Hematopoietic multipotent progenitor cell treated with erythropoietin and hydrocortisone succinate and interleukin-3 and kit ligand, for 15 days (in vitro differentiated cells): ENCODE measurements at regions not wholly inside any gene's neighbourhood (a gene's known extent, or its start where the extent isn't known, plus 50 kb on each side); places are given as distances from the start of the nearest gene placed in this dataset.
"Not testable (repeated sequence)": the region's sequence is repeated elsewhere in the genome, so short reads cannot be mapped to it uniquely, and the experiment has no call there.

ENCODE experiments used
- DNase-seq: peaks from one replicate; pipeline ENCODE4 v3.0.0-alpha.2; 2015; ENCODE audit warnings: low spot score

DNA sequence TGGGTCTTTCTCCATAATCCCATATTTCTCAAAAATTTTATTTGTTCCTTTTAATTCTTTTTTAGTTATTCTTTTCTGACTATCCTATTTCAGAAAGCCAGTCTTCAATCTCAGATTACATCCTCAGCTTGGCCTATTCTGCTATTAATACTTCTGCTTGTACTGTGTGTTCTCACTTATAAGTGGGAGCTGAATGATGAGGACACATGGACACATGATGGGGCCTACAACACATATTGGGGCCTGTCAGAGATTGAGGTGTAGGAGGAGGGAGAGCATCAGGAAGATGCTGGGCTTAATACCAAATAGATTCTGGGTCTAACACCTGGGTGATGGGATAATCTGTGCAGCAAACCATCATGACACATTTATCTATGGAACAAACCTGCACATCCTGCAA lies 82.3 kb downstream of the MAGEE1 start:
- no peak for DNase-seq

DNA sequence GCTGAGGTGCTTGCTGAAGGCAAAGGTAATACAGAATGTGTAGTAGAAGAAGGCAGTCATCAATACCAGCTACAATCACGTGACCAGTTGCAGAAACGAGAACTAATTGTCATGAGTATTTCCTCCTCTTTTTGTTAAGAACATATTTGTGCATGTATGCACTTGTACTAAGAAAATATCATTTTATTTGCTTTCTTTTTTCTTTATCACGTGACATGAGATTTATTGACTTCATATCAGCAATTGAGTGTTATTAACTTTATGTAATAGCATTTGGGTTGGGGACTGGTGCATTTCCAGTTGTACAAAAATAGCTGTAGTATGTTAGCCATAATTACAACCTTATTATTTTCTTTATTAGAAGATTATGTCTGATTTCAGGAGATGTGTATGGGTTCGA lies 90.0 kb downstream of the MAGEE1 start:
- no peak for DNase-seq

DNA sequence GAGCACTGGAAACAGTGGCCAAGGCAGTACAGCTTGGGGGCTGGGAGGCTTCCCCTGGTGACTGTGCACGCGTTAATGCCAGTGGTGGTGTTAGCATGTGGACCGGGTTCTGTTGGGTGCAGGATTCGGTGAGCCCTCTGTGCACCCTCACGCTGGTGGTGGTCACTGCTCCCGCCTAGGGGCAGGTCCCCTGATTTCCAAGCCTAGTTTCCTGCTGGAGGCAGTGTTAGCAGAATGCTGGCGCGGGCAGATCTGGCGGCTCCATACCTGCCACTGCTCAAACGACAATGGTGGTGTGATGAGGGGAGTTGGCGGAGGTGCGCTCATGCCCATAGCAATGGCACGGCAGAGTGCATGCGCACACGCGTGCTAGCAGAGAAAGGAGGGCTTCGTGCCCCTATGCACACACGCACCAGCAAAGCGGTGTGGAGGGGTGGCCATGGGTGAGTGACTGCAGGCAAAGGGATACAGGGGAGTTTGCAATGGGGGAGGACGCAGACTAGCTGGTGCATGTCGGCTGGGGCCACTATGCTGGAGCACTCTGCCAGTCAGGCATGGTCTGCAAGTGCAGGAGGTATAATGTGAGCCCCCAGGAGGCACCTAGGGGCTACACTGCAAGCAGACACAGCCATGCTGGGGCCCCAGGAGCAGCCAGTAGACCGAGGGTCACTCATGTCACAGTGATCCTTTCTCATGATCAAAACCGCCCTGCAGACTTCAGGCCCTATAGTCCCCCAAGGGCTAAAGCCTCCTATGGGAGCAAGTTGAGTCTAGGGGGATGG lies 93.0 kb downstream of the MAGEE1 start:
- DNase-seq, result no peak

DNA sequence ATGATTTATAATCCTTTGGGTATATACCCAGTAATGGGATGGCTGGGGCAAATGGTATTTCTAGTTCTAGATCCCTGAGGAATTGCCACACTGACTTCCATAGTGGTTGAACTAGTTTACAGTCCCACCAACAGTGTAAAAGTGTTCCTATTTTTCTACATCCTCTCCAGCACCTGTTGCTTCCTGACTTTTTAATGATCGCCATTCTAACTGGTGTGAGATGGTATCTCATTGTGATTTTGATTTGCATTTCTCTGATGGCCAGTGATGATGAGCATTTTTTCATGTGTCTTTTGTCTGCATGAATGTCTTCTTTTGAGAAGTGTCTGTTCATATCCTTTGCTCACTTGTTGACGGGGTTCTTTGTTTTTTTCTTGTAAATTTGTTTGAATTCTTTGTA lies 108.2 kb downstream of the MAGEE1 start:
- DNase-seq, result not testable (repeated sequence)

DNA sequence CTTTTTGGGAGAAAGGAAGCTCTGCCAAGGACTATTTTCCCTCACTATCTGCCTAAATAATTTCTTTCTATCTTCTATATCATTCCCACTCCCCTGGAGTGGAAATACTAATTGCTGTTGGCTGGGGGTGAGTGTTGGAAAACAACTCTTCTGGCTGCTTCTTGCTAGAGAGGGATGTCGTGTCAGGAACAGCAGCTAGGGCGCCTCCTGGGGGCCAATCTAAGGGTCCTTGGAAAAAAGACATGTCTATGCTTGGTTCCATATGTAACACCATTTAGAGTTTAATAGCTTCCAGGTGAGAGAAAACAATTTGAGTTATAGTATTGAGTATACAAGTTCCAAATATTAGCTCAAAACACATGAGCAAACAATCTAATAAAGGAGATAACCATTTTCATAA lies 111.3 kb downstream of the MAGEE1 start:
- DNase-seq, result no peak

DNA sequence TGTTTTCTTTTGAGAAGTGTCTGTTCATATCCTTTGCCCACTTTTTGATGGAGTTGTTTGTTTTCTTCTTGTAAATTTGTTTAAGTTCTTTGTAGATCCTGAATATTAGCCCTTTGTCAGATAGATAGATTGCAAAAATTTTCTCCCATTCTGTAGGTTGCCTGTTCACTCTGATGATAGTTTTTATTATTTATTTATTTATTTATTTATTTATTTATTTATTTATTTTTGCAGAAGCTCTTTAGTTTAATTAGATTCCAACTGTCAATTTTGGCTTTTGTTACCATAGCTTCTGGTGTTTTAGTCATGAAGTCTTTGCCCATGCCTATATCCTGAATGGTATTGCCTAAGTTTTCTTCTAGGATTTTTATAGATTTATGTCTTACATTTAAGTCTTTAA lies 115.9 kb downstream of the MAGEE1 start:
- DNase-seq, result not testable (repeated sequence)

DNA sequence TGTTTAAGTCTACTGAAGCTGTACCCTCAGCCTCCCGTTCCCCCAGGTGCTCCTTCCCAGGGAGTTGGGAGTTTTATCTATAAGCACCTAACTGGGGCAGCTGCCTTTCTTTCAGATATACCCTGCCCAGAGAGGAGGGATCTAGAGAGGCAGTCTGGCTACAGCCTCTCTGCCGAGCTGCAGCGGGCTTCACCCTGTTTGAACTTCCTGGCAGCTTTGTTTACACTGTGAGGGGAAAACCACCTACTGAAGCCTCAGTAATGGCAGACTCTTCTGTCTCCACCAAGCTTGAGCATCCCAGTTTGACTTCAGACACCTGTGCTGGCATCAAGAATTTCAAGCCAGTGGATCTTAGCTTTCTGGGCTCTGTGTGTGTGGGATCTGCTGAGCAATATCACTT lies 122.5 kb downstream of the MAGEE1 start:
- DNase-seq, result no peak

DNA sequence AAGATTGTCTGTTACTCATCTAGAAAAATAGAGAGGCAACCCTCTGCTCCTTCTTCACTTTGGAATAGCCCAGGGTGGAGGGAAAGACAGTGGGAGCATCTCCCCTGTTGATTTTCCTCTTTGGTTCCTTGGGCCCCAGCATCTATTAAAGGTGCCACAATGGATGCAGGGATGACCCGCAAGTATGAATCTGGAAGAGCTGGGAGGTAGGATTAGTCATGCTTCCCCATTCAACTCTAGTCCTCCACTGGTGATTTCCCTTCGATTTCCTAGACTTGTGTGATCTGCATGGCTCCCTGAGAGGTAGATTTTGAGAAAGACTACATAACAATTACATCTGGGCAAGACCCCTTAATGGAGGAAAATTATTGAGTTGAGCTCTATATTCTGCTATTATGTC lies 127.8 kb downstream of the MAGEE1 start:
- no peak for DNase-seq

DNA sequence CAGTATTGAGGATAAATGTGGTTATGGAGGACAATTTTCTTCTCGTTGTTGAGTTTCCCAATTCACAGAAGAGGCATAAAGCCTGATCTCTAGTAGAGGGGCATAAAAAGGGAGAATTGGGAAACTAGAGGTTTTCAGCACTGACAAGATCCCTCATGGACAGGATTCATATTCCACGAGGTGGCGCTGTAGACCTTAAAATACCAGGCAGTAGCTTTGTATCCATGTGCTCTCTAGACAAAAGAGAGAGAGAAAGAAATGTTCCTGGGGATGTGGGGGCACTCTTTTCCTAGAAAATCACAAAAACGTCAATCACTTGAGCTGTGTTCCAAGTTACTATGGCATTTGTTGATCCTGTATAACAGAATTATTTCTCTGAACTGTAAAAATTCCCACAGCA lies 128.3 kb downstream of the MAGEE1 start:
- DNase-seq, result peak; percentile 4

DNA sequence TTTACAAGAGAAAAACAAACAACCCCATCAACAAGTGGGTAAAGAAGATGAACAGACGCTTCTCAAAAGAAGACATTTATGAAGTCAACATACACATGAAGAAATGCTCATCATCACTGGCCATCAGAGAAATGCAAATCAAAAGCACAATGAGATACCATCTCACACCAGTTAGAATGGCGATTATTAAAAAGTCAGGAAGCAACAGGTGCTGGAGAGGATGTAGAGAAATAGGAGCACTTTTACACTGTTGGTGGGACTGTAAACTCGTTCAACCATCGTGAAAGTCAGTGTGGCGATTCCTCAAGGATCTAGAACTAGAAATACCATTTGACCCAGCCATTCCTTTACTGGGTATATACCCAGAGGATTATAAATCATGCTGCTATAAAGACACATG lies 137.3 kb downstream of the MAGEE1 start:
- not testable (repeated sequence) for DNase-seq

DNA sequence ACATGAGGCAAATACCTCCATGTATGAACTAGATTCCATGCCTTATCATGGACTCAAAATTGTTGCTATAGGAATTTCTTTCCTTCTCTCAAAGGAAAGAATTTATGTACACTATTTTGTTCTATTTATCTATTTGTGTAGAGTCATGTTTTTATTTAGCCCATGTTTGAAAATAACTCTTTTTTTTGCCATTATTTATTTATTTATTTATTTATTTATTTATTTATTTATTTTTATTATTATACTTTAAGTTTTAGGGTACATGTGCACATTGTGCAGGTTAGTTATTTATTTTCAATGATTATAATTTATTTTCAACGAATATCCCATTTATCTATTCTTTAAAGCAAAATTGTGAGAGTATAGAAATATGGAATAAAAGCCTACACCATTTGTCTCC lies 177.9 kb downstream of the MAGEE1 start:
- no peak for DNase-seq

DNA sequence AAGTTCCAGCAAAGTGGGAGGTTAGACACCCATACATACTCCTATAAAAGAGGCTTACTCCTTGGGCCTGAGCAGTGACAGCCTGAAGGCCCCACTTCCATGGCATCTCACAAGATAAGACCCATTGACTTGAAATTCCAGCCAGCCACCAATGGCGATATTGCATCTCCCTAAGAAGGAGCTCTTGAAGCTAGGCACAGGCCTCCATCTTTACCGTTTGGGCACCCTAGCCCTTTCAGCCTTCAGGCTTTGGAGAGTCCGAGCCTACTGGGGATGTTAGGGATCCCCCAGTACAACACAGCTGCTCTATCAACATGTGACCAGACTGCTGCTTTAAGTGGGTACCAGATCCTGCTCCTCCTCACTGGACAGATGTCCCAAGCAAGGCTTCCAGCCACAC lies 189.5 kb downstream of the MAGEE1 start:
- no peak for DNase-seq

DNA sequence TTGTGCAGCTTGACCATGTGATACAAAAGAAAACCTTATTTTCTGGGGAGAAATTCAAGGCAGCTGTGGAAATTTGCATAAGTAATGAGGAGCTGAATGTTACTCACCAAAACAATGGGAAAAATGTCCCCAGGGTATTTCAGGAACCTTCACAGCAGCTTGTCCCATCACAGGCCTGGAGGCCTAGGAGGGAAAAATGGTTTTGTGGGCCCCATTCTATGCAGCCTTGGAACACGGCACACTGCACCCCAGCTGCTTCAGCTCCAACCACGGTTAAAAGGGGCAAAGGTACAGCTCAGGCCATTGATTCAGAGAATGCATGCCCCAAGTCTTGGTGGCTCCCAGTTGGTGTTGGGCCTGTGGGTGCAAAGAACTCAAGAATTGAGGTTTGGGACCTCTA lies 216.1 kb downstream of the MAGEE1 start:
- DNase-seq, result no peak

DNA sequence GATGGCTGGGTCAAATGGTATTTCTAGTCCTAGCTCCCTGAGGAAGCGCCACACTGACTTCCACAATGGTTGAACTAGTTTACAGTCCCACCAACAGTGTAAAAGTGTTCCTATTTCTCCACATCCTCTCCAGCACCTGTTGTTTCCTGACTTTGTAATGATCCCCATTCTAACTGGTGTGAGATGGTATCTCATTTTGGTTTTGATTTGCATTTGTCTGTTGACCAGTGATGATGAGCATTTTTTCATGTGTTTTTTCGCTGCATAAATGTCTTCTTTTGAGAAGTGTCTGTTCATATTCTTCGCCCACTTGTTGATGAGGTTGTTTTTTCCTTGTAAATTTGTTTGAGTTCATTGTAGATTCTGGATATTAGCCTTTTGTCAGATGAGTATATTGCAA lies 223.9 kb downstream of the MAGEE1 start:
- DNase-seq, result not testable (repeated sequence)

DNA sequence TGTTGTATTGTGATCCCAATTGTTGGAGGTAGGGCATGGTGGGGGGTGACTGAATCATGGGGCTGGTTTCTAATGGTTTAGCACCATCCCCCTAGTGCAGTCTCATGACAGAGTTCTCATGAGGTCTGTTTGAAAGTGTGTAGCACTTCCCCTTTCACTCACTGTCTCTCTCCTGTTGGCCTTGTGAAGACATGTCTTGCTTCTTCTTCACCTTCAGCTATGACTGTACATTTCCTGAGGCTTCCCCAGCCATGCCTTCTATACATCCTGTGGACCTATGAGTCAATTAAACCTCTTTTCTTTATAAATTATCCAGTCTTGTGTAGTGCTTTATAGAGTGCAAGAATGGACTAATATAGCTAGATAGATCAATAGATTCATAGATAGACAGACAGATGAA lies 230.0 kb downstream of the MAGEE1 start:
- no peak for DNase-seq
